ENCODE measurements at regions not wholly inside any gene's neighbourhood (a gene's known extent, or its start where the extent isn't known, plus 50 kb on each side); places are given as distances from the start of the nearest gene placed in this dataset.

- DNase-seq (ENCODE audit: low read depth, low spot score) (no peak), ATAC-seq (no peak)
- ChIA-PET POLR2A (no interaction called here), CTCF (no interaction called here), RAD21 (ENCODE audit: low non-redundant PET in 1 of 2, low total read pairs in 2 of 2, uncharacterized antibody in 2 of 2, unreplicated experiment in 2 of 2) (no interaction called here)
- Histone ChIP-seq H3K9ac (ENCODE audit: low read length) (no peak overlapping the region), H3K4me3 (replicated peaks in 1 of 2; ENCODE audit: low read depth in 1 of 2, low read length in 2 of 2) (no peak overlapping the region), H2AFZ (ENCODE audit: low read depth, low read length, poor library complexity, severe bottlenecking) (no peak overlapping the region), H3K79me2 (ENCODE audit: insufficient read depth, low read length) (no peaks in the 10 kb centered on the region), H4K20me1 (ENCODE audit: insufficient read depth) (no peaks in the 10 kb centered on the region), H3K36me3 (ENCODE audit: control insufficient read depth in 1 of 2, insufficient read depth in 2 of 2, low read length in 2 of 2) (no peaks in the 10 kb centered on the region), H3K9me3 (ENCODE audit: control insufficient read depth in 1 of 2, insufficient read depth in 1 of 2, low read depth in 1 of 2, low read length in 2 of 2) (no peaks in the 10 kb centered on the region), H3K27me3 (ENCODE audit: insufficient read depth, low read length) (peaks cover 69% of the 10 kb centered on the region), H3K4me2 (ENCODE audit: low read length) (no peak overlapping the region), H3K9me2 (ENCODE audit: insufficient read depth) (no peaks in the 10 kb centered on the region), H3K4me1 (ENCODE audit: control insufficient read depth in 1 of 2, insufficient read depth in 2 of 2, low read length in 2 of 2) (no peaks in the 10 kb centered on the region), H3K27ac (ENCODE audit: low read depth, low read length) (no peak overlapping the region)
- TF ChIP-seq ELF1 (IDR thresholded peaks at IDR 0.05; ENCODE audit: borderline replicate concordance, low read depth) = no peak
- no peak for TF ChIP-seq REST (IDR thresholded peaks at IDR 0.05; ENCODE audit: low read depth)
- TF ChIP-seq CTCF (IDR thresholded peaks at IDR 0.05 in 2 of 3, conservative IDR thresholded peaks at IDR 0.05 in 1 of 3; ENCODE audit: borderline replicate concordance in 1 of 3, insufficient read depth in 1 of 3, low read depth in 2 of 3, low read length in 2 of 3) = no peak
- no peak for TF ChIP-seq TCF7L2 (IDR thresholded peaks at IDR 0.05; ENCODE audit: borderline replicate concordance, extremely low read depth, insufficient read depth, insufficient read length)
- no peak for TF ChIP-seq CEBPB (IDR thresholded peaks at IDR 0.05; ENCODE audit: low read depth)
- no peak for TF ChIP-seq MAX (IDR thresholded peaks at IDR 0.05)
- no peak for TF ChIP-seq POLR2A (IDR thresholded peaks at IDR 0.05; ENCODE audit: borderline replicate concordance, extremely low read depth, insufficient read depth, insufficient read length)
- TF ChIP-seq SRF (IDR thresholded peaks at IDR 0.05; ENCODE audit: low read depth) = no peak
- no peak for TF ChIP-seq CBX3 (IDR thresholded peaks at IDR 0.05; ENCODE audit: low read depth)
- no peak for TF ChIP-seq EGR1 (IDR thresholded peaks at IDR 0.05; ENCODE audit: low read depth)
- TF ChIP-seq ZBTB33 (IDR thresholded peaks at IDR 0.05; ENCODE audit: extremely low read depth, insufficient replicate concordance, low read length) = no peak
- BruUV-seq (replicated peaks) = no TSS peak
- intact Hi-C loops (cut with micrococcal nuclease) = no loop called here
These were observed 141.8 kb downstream of the CTH start for GRCh38 chr1:70552662-70553566.

All from HCT116 (cell line).